H9 (cell line): ENCODE measurements at regions not wholly inside any gene's neighbourhood (a gene's known extent, or its start where the extent isn't known, plus 50 kb on each side); places are given as distances from the start of the nearest gene placed in this dataset.

Experiments used
- DNase-seq: peaks from one replicate; pipeline ENCODE4 v3.0.0-alpha.2; 2017
- H2AFZ ChIP-seq: one replicate; pipeline ENCODE4 v1.6.1; 2013; ENCODE audit warnings: mild to moderate bottlenecking, low read length, control low read depth, moderate library complexity
- H2AK5ac ChIP-seq: 2 replicates; pipeline ENCODE4 v1.6.1; 2013; ENCODE audit warnings: low read length, control low read depth, mixed read lengths; ENCODE audit not compliant: insufficient read length
- H2BK120ac ChIP-seq: one replicate; pipeline ENCODE4 v1.6.1; 2013; ENCODE audit warnings: low read depth, mild to moderate bottlenecking, low read length, control low read depth, inconsistent platforms; ENCODE audit not compliant: poor library complexity, severe bottlenecking
- H2BK12ac ChIP-seq: 2 replicates; pipeline ENCODE4 v1.6.1; 2013; ENCODE audit warnings: low read length, control low read depth, mixed read lengths, low read depth; ENCODE audit not compliant: insufficient read length
- H2BK15ac ChIP-seq: 2 replicates; pipeline ENCODE4 v1.6.1; 2013; ENCODE audit warnings: low read depth, low read length, control low read depth
- H2BK20ac ChIP-seq: one replicate; pipeline ENCODE4 v1.6.1; 2013; ENCODE audit warnings: low read depth, mild to moderate bottlenecking, low read length, control low read depth, inconsistent platforms; ENCODE audit not compliant: poor library complexity, severe bottlenecking
- H2BK5ac ChIP-seq: 2 replicates; pipeline ENCODE4 v1.6.1; 2013; ENCODE audit warnings: low read length, control low read depth, mixed read lengths; ENCODE audit not compliant: insufficient read length
- H3K14ac ChIP-seq: 2 replicates; pipeline ENCODE4 v1.6.1; 2013; ENCODE audit warnings: low read length, control low read depth; ENCODE audit not compliant: insufficient read depth
- H3K18ac ChIP-seq: 2 replicates; pipeline ENCODE4 v1.6.1; 2013; ENCODE audit warnings: low read depth, mild to moderate bottlenecking, mixed read lengths, low read length, control low read depth; ENCODE audit not compliant: insufficient read length
- H3K23ac ChIP-seq: 2 replicates; pipeline ENCODE4 v1.6.1; 2013; ENCODE audit warnings: low read length, control low read depth, mixed read lengths, low read depth; ENCODE audit not compliant: insufficient read length
- H3K23me2 ChIP-seq: 2 replicates; pipeline ENCODE4 v1.6.1; 2013; ENCODE audit warnings: low read depth, mild to moderate bottlenecking, mixed read lengths, low read length, control low read depth; ENCODE audit not compliant: insufficient read length, poor library complexity, severe bottlenecking
- H3K27ac ChIP-seq: 2 replicates; pipeline ENCODE4 v1.5.1; 2013; ENCODE audit warnings: low read length, control low read depth, mixed read lengths, low read depth; ENCODE audit not compliant: insufficient read length
- H3K27me3 ChIP-seq: 2 replicates; pipeline ENCODE4 v1.6.1; 2013; ENCODE audit warnings: low read length, control low read depth, inconsistent platforms; ENCODE audit not compliant: insufficient read depth
- H3K4ac ChIP-seq: 2 replicates; pipeline ENCODE4 v1.6.1; 2013; ENCODE audit warnings: low read depth, mild to moderate bottlenecking, control low read depth, inconsistent platforms, low read length, moderate library complexity
- H3K4me1 ChIP-seq: 2 replicates; pipeline ENCODE4 v1.6.1; 2013; ENCODE audit warnings: low read length, control low read depth, inconsistent platforms; ENCODE audit not compliant: insufficient read depth
- H3K4me2 ChIP-seq: 2 replicates; pipeline ENCODE4 v1.6.1; 2013; ENCODE audit warnings: low read length, control low read depth, mixed read lengths; ENCODE audit not compliant: insufficient read length, insufficient read depth
- H3K56ac ChIP-seq: 2 replicates; pipeline ENCODE4 v1.6.1; 2013; ENCODE audit warnings: low read depth, mild to moderate bottlenecking, mixed read lengths, low read length, control low read depth; ENCODE audit not compliant: insufficient read length
- H3K79me1 ChIP-seq: 2 replicates; pipeline ENCODE4 v1.6.1; 2013; ENCODE audit warnings: low read depth, mild to moderate bottlenecking, moderate library complexity, low read length, control low read depth, inconsistent platforms; ENCODE audit not compliant: insufficient read depth, poor library complexity, severe bottlenecking
- H3K79me2 ChIP-seq: 2 replicates; pipeline ENCODE4 v1.6.1; 2013; ENCODE audit warnings: low read length, control low read depth, inconsistent platforms; ENCODE audit not compliant: insufficient read depth
- H3K9ac ChIP-seq: 2 replicates; pipeline ENCODE4 v1.6.1; 2013; ENCODE audit warnings: low read length, control low read depth, mixed read lengths; ENCODE audit not compliant: insufficient read length; ENCODE audit errors: extremely low read depth
- H3K9me3 ChIP-seq: one replicate; pipeline ENCODE4 v1.6.1; 2013; ENCODE audit warnings: low read depth, low read length, inconsistent platforms; ENCODE audit not compliant: control insufficient read depth
- H3T11ph ChIP-seq: one replicate; pipeline ENCODE4 v1.6.1; 2013; ENCODE audit warnings: mild to moderate bottlenecking, low read length, control low read depth, inconsistent platforms
- H4K20me1 ChIP-seq: one replicate; pipeline ENCODE4 v1.6.1; 2013; ENCODE audit not compliant: control insufficient read depth, insufficient read length, insufficient read depth
- H4K5ac ChIP-seq: 2 replicates; pipeline ENCODE4 v1.6.1; 2013; ENCODE audit warnings: low read depth, mild to moderate bottlenecking, mixed read lengths, low read length, control low read depth; ENCODE audit not compliant: insufficient read length
- H4K8ac ChIP-seq: replicated peaks from 2 replicates; pipeline ENCODE4 v1.6.1; 2013; ENCODE audit warnings: low read length, control low read depth, mixed read lengths, low read depth; ENCODE audit not compliant: insufficient read length
- H4K91ac ChIP-seq: 2 replicates; pipeline ENCODE4 v1.6.1; 2013; ENCODE audit warnings: low read depth, mild to moderate bottlenecking, moderate library complexity, mixed read lengths, low read length, control low read depth; ENCODE audit not compliant: insufficient read length
- H3K27ac Mint-ChIP-seq, 3 experiments: 2 replicates in 2 of 3; 3 replicates in 1 of 3; pipeline ENCODE4 v1.8.0; 2020 to 2021; ENCODE audit warnings: mixed read lengths in 3 of 3, mild to moderate bottlenecking in 1 of 3, moderate library complexity in 1 of 3
- H3K27me3 Mint-ChIP-seq: 2 replicates; pipeline ENCODE4 v1.8.0; 2021; ENCODE audit warnings: low read depth, mild to moderate bottlenecking, moderate library complexity, mixed read lengths
- H3K36me3 Mint-ChIP-seq, 3 experiments: 2 replicates in 2 of 3; 3 replicates in 1 of 3; pipeline ENCODE4 v1.8.0; 2020 to 2021; ENCODE audit warnings: low read depth in 3 of 3, mixed read lengths in 3 of 3; ENCODE audit not compliant: insufficient read depth in 1 of 3
- H3K4me1 Mint-ChIP-seq, 2 experiments: 2 replicates each; pipeline ENCODE4 v1.8.0; 2020; ENCODE audit warnings: mixed read lengths in 2 of 2
- H3K4me3 Mint-ChIP-seq, 2 experiments: 2 replicates in 1 of 2; 3 replicates in 1 of 2; pipeline ENCODE4 v1.8.0; 2020 to 2021; ENCODE audit warnings: mild to moderate bottlenecking in 2 of 2, mixed read lengths in 2 of 2, moderate library complexity in 1 of 2
- H3K9me3 Mint-ChIP-seq, 2 experiments: 2 replicates in 1 of 2; 3 replicates in 1 of 2; pipeline ENCODE4 v1.8.0; 2020; ENCODE audit warnings: mild to moderate bottlenecking in 2 of 2, mixed read lengths in 2 of 2, moderate library complexity in 1 of 2
- CTCF ChIP-seq: fragments of 200-600 bp; sonication (generic); conservative IDR thresholded peaks from 3 replicates; pipeline ENCODE4 v1.8.0; 2021; ENCODE audit warnings: antibody characterized with exemption, mild to moderate bottlenecking
- WGBS: extraction: QIAGEN DNeasy Blood & Tissue Kit; methylation state at CpG from one replicate; pipeline ENCODE4 v1.1.7; 2013; ENCODE audit warnings: missing lambda C conversion rate, low lambda C conversion rate, mixed read lengths; ENCODE audit not compliant: insufficient read length; ENCODE audit errors: extremely low coverage; 5-methylcytosine and 5-hydroxymethylcytosine counted together

GRCh38 chr1:212181015-212181882 is 104.0 kb upstream of the PPP2R5A start:
- Histone ChIP-seq H3K9me3 (no peaks in the 10 kb centered on the region), H3K79me2 (no peaks in the 10 kb centered on the region), H3K4ac (no peak overlapping the region), H2AFZ (no peak overlapping the region), H3K56ac (no peak overlapping the region), H2BK120ac (no peak overlapping the region), H3K79me1 (no peaks in the 10 kb centered on the region), H4K8ac (no peak overlapping the region), H3K27ac (no peak overlapping the region), H2BK20ac (no peak overlapping the region), H3K27me3 (no peaks in the 10 kb centered on the region), H3T11ph (no peak overlapping the region), H4K91ac (no peak overlapping the region), H3K23me2 (no peaks in the 10 kb centered on the region), H2BK12ac (no peak overlapping the region), H4K20me1 (no peaks in the 10 kb centered on the region), H3K14ac (no peak overlapping the region), H2BK5ac (no peak overlapping the region), H3K4me2 (no peak overlapping the region), H3K4me1 (no peaks in the 10 kb centered on the region), H3K18ac (no peak overlapping the region), H3K9ac (no peak overlapping the region), H2AK5ac (no peak overlapping the region), H4K5ac (no peak overlapping the region), H3K23ac (no peak overlapping the region), H2BK15ac (no peak overlapping the region)
- H3K9me3 Mint-ChIP-seq: no peaks in the 10 kb centered on the region; a peak in 1 of 5 replicates
- no peak overlapping the region for H3K4me3 Mint-ChIP-seq
- DNase-seq: no peak
- no peaks in the 10 kb centered on the region for H3K36me3 Mint-ChIP-seq
- H3K27me3 Mint-ChIP-seq: peaks cover 1% of the 10 kb centered on the region; the same call in 1 of the 2 replicates
- H3K27ac Mint-ChIP-seq: no peak overlapping the region
- TF ChIP-seq CTCF: no peak
- whole genome bisulfite sequencing: no CpG with 5 or more reads among the region's 6 CpGs
- H3K4me1 Mint-ChIP-seq: no peaks in the 10 kb centered on the region
